NCI-H2196 (cell line): ENCODE measurements at regions not wholly inside any gene's neighbourhood (a gene's known extent, or its start where the extent isn't known, plus 50 kb on each side); places are given as distances from the start of the nearest gene placed in this dataset.

ENCODE experiments used
- DNase-seq: peaks from one replicate; lab custom pipeline; 2025; ENCODE audit not compliant: unreplicated experiment; lab: John Stamatoyannopoulos, UW

GRCh38 chr2:79359419-79359818, 153.4 kb upstream of the CTNNA2 start:
- DNase-seq = no peak

DNA sequence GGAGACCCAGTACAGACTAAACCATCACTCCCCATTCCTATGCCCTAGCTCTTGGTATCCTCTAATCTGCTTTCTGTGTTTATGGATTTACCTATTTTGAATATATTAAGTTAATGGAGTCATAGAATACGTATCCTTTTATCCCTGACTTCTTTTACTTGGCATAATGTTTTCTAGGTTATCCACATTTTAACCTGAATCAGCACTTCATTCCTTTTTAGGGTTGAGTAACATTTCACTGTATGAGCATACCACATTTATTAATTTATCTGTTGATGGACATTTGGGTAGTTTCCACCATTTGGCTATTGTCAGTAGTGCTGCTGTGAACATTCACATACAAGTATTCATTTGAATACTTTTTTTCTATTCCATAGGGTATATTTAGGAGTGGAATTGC, 157.3 kb upstream of the CTNNA2 start:
- no peak for DNase-seq

GRCh38 chr2:79327460-79327859, 167.9 kb upstream of the REG3A start:
- DNase-seq = no peak

- no peak for DNase-seq
These were observed 161.3 kb upstream of the REG3A start for GRCh38 chr2:79320871-79321270.

DNA sequence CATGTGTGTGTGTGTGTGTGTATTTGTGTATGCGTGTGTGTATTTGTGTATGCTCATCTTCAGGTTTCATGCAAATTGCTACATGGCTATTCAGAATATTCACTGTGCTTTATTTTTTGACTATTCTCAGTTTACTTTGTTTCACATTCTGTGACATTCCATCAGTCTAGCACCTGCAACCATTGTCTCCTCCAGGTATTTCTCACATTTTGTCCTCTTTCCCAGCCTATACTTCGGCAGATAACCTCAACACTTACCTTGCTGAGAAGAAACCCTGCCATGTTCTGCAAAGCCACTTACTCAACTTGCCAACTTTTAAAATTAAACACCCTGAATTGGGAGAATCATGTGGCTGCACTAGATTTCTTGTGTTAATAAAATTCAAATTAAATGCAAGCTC, 135.4 kb upstream of the REG3A start:
- no peak for DNase-seq

- DNase-seq = no peak
These were observed 133.4 kb upstream of the REG3A start for GRCh38 chr2:79292958-79293315.

DNA sequence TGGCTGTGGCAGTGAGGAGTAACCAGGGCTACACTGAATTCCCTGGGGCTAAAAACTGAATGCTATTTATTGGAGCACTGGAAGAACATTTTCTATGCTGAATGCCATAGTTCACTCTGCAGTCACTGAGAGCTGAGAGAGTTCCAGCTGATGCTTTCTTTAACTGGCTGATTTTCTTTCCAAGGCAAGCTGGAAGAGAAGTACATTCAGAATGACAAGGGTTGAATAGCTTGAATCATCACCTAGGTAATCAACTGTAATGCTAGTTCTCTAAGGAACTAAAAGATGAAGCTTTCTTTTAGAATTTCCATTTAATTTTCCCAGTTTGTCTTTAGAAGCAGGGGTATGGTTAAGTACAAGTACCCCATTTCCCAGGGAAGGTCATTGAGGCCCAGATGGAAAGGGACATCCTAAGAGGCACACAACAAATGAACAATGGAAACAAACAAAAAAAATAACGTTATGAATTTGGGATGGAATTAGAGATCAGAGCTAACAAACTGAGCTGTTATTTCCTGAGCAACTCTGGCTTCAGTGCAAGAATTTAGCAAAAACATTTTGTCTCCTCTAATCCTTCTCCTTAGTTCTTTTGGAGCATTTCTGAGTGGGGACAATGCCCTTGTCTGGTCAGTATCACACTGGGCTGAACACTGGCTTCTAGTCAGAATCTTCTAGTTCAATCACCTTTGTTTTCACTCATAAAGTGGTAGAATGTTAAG, 132.8 kb upstream of the REG3A start:
- DNase-seq = no peak

- DNase-seq = no peak
These were observed 116.3 kb upstream of the REG3A start for GRCh38 chr2:79275863-79276262.

- no peak for DNase-seq
These were observed 115.6 kb upstream of the REG3A start for GRCh38 chr2:79275197-79275596.

- no peak for DNase-seq
These were observed 113.1 kb upstream of the REG3A start for GRCh38 chr2:79272616-79273015.

DNA sequence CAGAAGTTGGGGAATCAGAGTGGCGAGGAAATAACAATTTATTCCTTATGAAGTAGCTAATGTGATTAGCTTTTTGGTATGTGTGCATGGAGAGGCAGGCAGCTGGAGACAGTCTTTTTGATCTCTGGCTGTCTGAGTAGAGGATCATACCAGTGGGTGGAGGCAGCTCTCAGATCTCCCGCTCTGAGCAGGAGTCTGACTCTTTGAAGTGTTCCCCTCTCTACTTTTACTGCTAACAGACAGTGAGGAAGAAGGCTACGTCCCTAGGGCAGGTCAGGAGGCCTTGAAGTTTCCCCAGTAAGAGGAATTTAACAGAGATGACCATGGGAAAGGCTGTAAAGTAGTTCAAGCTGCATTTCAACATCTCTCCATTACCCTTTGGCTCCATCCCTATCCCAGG, 111.9 kb upstream of the REG3A start:
- no peak for DNase-seq

GRCh38 chr2:79260848-79261247, 101.3 kb upstream of the REG3A start:
- no peak for DNase-seq

DNA sequence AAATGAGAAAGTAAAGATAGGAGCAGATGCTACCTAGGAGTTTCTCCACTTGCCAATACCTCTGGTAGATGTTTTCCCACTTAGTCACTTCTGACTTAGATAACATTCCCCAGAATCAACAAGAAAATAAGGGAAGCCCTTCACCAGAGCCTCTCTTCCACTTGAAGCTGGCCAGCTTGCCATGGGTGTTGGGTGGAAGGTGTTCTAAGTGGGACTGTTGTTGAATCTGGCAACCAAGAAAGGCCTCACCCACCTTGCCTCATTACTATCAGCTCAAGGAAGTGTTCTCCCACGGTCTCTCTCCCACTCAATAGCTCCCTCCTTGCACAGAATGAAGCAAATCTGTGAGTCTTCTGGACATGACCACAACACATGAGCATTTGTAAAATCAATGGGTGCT, 100.4 kb upstream of the REG3A start:
- DNase-seq = no peak

DNA sequence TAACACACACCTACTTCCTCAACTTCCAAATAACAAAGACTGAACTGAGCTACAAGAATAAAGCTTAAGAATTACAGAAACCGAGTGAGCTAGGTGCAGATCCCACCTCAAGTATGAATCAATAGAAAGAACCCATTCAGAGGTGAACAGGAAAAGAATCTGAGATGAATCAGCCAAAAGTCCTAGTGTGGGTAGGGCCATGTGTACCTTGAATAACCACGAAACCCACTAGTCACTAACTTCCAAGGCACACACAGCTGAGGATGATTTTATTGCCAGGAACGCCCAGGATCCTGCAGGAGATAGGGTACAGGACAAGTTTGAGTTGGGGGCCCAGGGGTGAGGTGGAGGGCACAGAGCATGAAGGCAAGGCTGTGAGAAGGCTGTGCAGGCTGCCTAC, 99.7 kb upstream of the REG3A start:
- DNase-seq = no peak

- no peak for DNase-seq
These were observed 93.8 kb upstream of the REG3A start for GRCh38 chr2:79253243-79253774.

- no peak for DNase-seq
These were observed 91.1 kb upstream of the REG3A start for GRCh38 chr2:79250656-79251055.

DNA sequence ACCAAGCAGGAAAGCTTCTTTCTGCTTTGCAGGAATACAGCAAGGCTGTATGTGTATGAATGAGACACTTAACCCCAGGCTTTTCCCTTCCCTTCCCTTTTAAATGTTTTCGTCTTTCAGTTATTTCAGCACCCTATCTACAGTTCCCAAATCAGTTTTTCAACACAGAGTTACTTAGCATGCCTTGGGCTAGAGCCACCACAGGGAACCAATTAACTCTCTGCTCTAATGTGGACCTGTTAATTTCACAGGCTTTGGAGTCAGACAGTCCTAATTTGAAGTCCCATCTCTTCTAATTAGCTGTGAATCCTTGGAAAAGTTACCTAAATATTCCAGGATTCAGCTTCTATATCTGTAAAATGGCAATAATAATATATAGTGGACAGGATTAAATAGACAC, 89.2 kb upstream of the REG3A start:
- no peak for DNase-seq

- DNase-seq = no peak
These were observed 75.6 kb upstream of the REG3A start for GRCh38 chr2:79235135-79235534.

DNA sequence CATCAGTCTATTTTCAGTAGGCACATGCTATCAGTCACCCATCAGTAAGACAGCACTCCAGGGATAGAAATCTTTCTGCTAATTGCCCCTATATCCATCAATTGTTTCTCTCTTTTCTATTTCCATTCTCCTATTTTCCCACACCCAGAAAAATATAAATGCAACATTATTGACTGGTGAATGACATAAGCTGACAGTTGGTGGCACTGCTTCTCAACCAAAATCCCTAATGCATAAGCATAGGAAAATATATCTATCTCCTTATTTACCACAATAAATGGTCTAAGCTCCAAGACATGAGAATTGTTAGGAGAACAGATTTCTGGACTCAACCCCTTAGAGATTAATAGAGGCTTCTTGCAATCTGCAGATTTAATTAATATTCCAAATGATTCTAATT, 64.0 kb upstream of the REG3A start:
- DNase-seq = no peak

- peak; percentile 53 for DNase-seq
These were observed 59.9 kb upstream of the REG3A start for GRCh38 chr2:79219383-79219988.

- DNase-seq = no peak
These were observed 50.8 kb upstream of the REG3A start for GRCh38 chr2:79210274-79210917.
